Neuronal stem cell (in vitro differentiated cells): ENCODE measurements at regions not wholly inside any gene's neighbourhood (a gene's known extent, or its start where the extent isn't known, plus 50 kb on each side); places are given as distances from the start of the nearest gene placed in this dataset.
A peak's percentile ranks its signal among the peaks of the same experiment; 100 is the strongest.

ENCODE experiments used
- DNase-seq: peaks from one replicate; pipeline ENCODE4 v3.0.0-alpha.2; 2013; ENCODE audit warnings: low spot score
- H2AFZ ChIP-seq: one replicate; pipeline ENCODE4 v1.6.1; 2013; ENCODE audit warnings: mild to moderate bottlenecking, low read length, inconsistent platforms
- H2AK5ac ChIP-seq: 2 replicates; pipeline ENCODE4 v1.6.1; 2013; ENCODE audit warnings: low read depth, mild to moderate bottlenecking, inconsistent platforms, low read length, moderate library complexity, mixed read lengths
- H2BK120ac ChIP-seq: 2 replicates; pipeline ENCODE4 v1.6.1; 2013; ENCODE audit warnings: low read depth, mild to moderate bottlenecking, inconsistent platforms, low read length, moderate library complexity, mixed read lengths
- H2BK12ac ChIP-seq: one replicate; pipeline ENCODE4 v1.6.1; 2013; ENCODE audit warnings: low read length, inconsistent platforms
- H2BK15ac ChIP-seq: 2 replicates; pipeline ENCODE4 v1.6.1; 2013; ENCODE audit warnings: mild to moderate bottlenecking, low read length, inconsistent platforms, mixed read lengths
- H2BK5ac ChIP-seq: one replicate; pipeline ENCODE4 v1.6.1; 2013; ENCODE audit warnings: inconsistent platforms, mild to moderate bottlenecking, low read length, moderate library complexity
- H3K14ac ChIP-seq: one replicate; pipeline ENCODE4 v1.6.1; 2013; ENCODE audit warnings: low read length, inconsistent platforms
- H3K18ac ChIP-seq: 2 replicates; pipeline ENCODE4 v1.6.1; 2013; ENCODE audit warnings: low read length, inconsistent platforms
- H3K23ac ChIP-seq: 2 replicates; pipeline ENCODE4 v1.6.1; 2013; ENCODE audit warnings: low read depth, mild to moderate bottlenecking, mixed read lengths, low read length, inconsistent platforms; ENCODE audit not compliant: poor library complexity
- H3K27ac ChIP-seq: replicated peaks from 3 replicates; pipeline ENCODE4 v1.5.1; 2013; ENCODE audit warnings: low read length, inconsistent platforms
- H3K27me3 ChIP-seq, 3 experiments: 2 replicates each; pipeline ENCODE4 v1.6.1; 2013; ENCODE audit warnings: low read length in 3 of 3, mild to moderate bottlenecking in 2 of 3, inconsistent platforms in 1 of 3, low read depth in 1 of 3, mixed read lengths in 1 of 3, moderate library complexity in 1 of 3; ENCODE audit not compliant: control insufficient read depth in 3 of 3, insufficient read depth in 3 of 3
- H3K36me3 ChIP-seq, 2 donors: replicated peaks in 1 of 2; 2 replicates each; pipeline ENCODE4 v1.6.1; 2013; ENCODE audit warnings: low read length in 2 of 2; ENCODE audit not compliant: control insufficient read depth in 2 of 2, insufficient read depth in 2 of 2
- H3K4ac ChIP-seq: 2 replicates; pipeline ENCODE4 v1.6.1; 2013; ENCODE audit warnings: inconsistent platforms, mild to moderate bottlenecking, low read length, moderate library complexity
- H3K4me1 ChIP-seq, 2 donors: 1 replicate in 1 of 2; 2 replicates in 1 of 2; pipeline ENCODE4 v1.6.1; 2013; ENCODE audit warnings: low read length in 2 of 2, low read depth in 1 of 2; ENCODE audit not compliant: control insufficient read depth in 2 of 2, insufficient read depth in 1 of 2
- H3K4me2 ChIP-seq: one replicate; pipeline ENCODE4 v1.6.1; 2013; ENCODE audit warnings: mild to moderate bottlenecking, low read length, inconsistent platforms; ENCODE audit not compliant: insufficient read depth, poor library complexity, severe bottlenecking
- H3K4me3 ChIP-seq, 2 donors: 2 replicates each; pipeline ENCODE4 v1.5.1; 2013; ENCODE audit warnings: low read length in 2 of 2, mild to moderate bottlenecking in 2 of 2, inconsistent platforms in 1 of 2, moderate library complexity in 1 of 2
- H3K79me1 ChIP-seq: one replicate; pipeline ENCODE4 v1.6.1; 2013; ENCODE audit warnings: low read depth, mild to moderate bottlenecking, inconsistent platforms, low read length, moderate library complexity
- H3K9ac ChIP-seq: one replicate; pipeline ENCODE4 v1.6.1; 2013; ENCODE audit warnings: mild to moderate bottlenecking, low read depth, low read length, inconsistent platforms; ENCODE audit not compliant: poor library complexity
- H3K9me3 ChIP-seq, 2 donors: replicated peaks in 1 of 2; 2 replicates each; pipeline versions ENCODE3 to v1.6.1; 2013; ENCODE audit warnings: low read length in 2 of 2, mild to moderate bottlenecking in 2 of 2, inconsistent platforms in 1 of 2, low read depth in 1 of 2, mixed read lengths in 1 of 2, moderate library complexity in 1 of 2; ENCODE audit not compliant: control insufficient read depth in 2 of 2, insufficient read depth in 1 of 2
- H4K8ac ChIP-seq: one replicate; pipeline ENCODE4 v1.6.1; 2013; ENCODE audit warnings: low read depth, mild to moderate bottlenecking, inconsistent platforms, low read length, moderate library complexity
- H4K91ac ChIP-seq: one replicate; pipeline ENCODE4 v1.6.1; 2013; ENCODE audit warnings: low read length, low read depth, mild to moderate bottlenecking, inconsistent platforms; ENCODE audit not compliant: poor library complexity
- WGBS, 2 donors: extraction: QIAGEN DNeasy Blood & Tissue Kit; methylation state at CpG; one replicate each; pipeline ENCODE4 v1.1.7; 2013; ENCODE audit warnings: missing lambda C conversion rate in 2 of 2, mixed read lengths in 1 of 2; ENCODE audit not compliant: insufficient read length in 2 of 2, insufficient replicate concordance in 1 of 2; ENCODE audit errors: extremely low coverage in 2 of 2; 5-methylcytosine and 5-hydroxymethylcytosine counted together

GRCh38 chr1:238123201-238123600 is 232.5 kb upstream of the ZP4 start:
- Histone ChIP-seq H3K36me3 (no peaks in the 10 kb centered on the region), H3K79me1 (no peaks in the 10 kb centered on the region)

GRCh38 chr1:238119861-238120260 is 229.1 kb upstream of the ZP4 start:
- Histone ChIP-seq H2AFZ (no peak overlapping the region), H3K18ac (no peak overlapping the region), H3K14ac (no peak overlapping the region), H3K9me3 (no peaks in the 10 kb centered on the region), H3K23ac (no peak overlapping the region), H2BK5ac (no peak overlapping the region), H3K36me3 (no peaks in the 10 kb centered on the region), H3K4me1 (no peaks in the 10 kb centered on the region), H2BK12ac (no peak overlapping the region), H4K91ac (no peak overlapping the region), H2BK120ac (no peak overlapping the region), H4K8ac (no peak overlapping the region), H3K27ac (no peak overlapping the region), H3K79me1 (no peaks in the 10 kb centered on the region), H2BK15ac (no peak overlapping the region), H3K4me3 (no peak overlapping the region), H3K9ac (no peak overlapping the region), H3K27me3 (no peaks in the 10 kb centered on the region), H3K4me2 (no peak overlapping the region), H3K4ac (no peak overlapping the region), H2AK5ac (no peak overlapping the region)
- DNase-seq, result no peak
- no CpG with 5 or more reads among the region's 1 CpG for WGBS, 2 donors

More at GRCh38 chr1:238123201-238123600, 232.5 kb upstream of the ZP4 start:
- Histone ChIP-seq H2BK12ac (no peak overlapping the region), H2BK15ac (no peak overlapping the region), H2BK5ac (no peak overlapping the region), H3K4me3 (no peak overlapping the region), H4K91ac (no peak overlapping the region), H4K8ac (no peak overlapping the region), H3K18ac (peak overlapping the region; percentile 57), H3K27ac (no peak overlapping the region), H3K14ac (no peak overlapping the region), H2AFZ (no peak overlapping the region), H3K4me1 (no peaks in the 10 kb centered on the region), H2BK120ac (no peak overlapping the region), H3K4ac (no peak overlapping the region), H3K23ac (no peak overlapping the region), H3K27me3 (no peaks in the 10 kb centered on the region), H3K4me2 (no peak overlapping the region), H3K9ac (no peak overlapping the region), H2AK5ac (no peak overlapping the region), H3K9me3 (no peaks in the 10 kb centered on the region)
- DNase-seq, result no peak
- no CpG with 5 or more reads among the region's 3 CpGs for WGBS, 2 donors

GRCh38 chr1:238119060-238119459 is 228.3 kb upstream of the ZP4 start:
- Histone ChIP-seq H3K36me3 (no peaks in the 10 kb centered on the region), H3K4me1 (no peaks in the 10 kb centered on the region), H3K9me3 (no peaks in the 10 kb centered on the region), H3K4me2 (no peak overlapping the region), H2BK5ac (no peak overlapping the region), H4K91ac (no peak overlapping the region), H2BK15ac (no peak overlapping the region), H3K14ac (no peak overlapping the region), H2BK120ac (no peak overlapping the region), H3K18ac (no peak overlapping the region), H3K27ac (no peak overlapping the region), H2AFZ (no peak overlapping the region), H2BK12ac (no peak overlapping the region), H3K4me3 (no peak overlapping the region), H2AK5ac (no peak overlapping the region), H3K27me3 (no peaks in the 10 kb centered on the region), H3K4ac (no peak overlapping the region), H3K79me1 (no peaks in the 10 kb centered on the region), H4K8ac (no peak overlapping the region), H3K23ac (no peak overlapping the region), H3K9ac (no peak overlapping the region)
- DNase-seq, result no peak
- WGBS, 2 donors, result no CpG with 5 or more reads among the region's 4 CpGs

GRCh38 chr1:238115852-238116251 is 225.1 kb upstream of the ZP4 start:
- no peak overlapping the region for H3K27ac ChIP-seq
- no peaks in the 10 kb centered on the region for H3K9me3 ChIP-seq
- WGBS, 2 donors, result no CpG with 5 or more reads among the region's 3 CpGs
- no peak overlapping the region for H2BK12ac ChIP-seq
- no peak overlapping the region for H4K91ac ChIP-seq
- H3K36me3 ChIP-seq, result no peaks in the 10 kb centered on the region
- no peak overlapping the region for H2AK5ac ChIP-seq
- H3K27me3 ChIP-seq, result no peaks in the 10 kb centered on the region
- H4K8ac ChIP-seq, result no peak overlapping the region
- H2BK15ac ChIP-seq, result no peak overlapping the region
- no peak overlapping the region for H3K4me2 ChIP-seq
- no peak overlapping the region for H3K4me3 ChIP-seq
- peaks cover 0 to 4% of the 10 kb centered on the region in 2 donors for H3K4me1 ChIP-seq
- no peak for DNase-seq
- no peak overlapping the region for H2AFZ ChIP-seq
- H3K23ac ChIP-seq, result no peak overlapping the region
- no peak overlapping the region for H2BK5ac ChIP-seq
- H3K79me1 ChIP-seq, result no peaks in the 10 kb centered on the region
- H3K4ac ChIP-seq, result no peak overlapping the region
- H3K14ac ChIP-seq, result no peak overlapping the region
- no peak overlapping the region for H3K18ac ChIP-seq
- H2BK120ac ChIP-seq, result no peak overlapping the region
- H3K9ac ChIP-seq, result no peak overlapping the region
